OCI-LY3 (cell line): ENCODE measurements at regions not wholly inside any gene's neighbourhood (a gene's known extent, or its start where the extent isn't known, plus 50 kb on each side); places are given as distances from the start of the nearest gene placed in this dataset.
A peak's percentile ranks its signal among the peaks of the same experiment; 100 is the strongest.

Experiments
- H2AFZ ChIP-seq: fragments of 200-600, 300-600 bp; shearing (Covaris generic); 2 replicates; pipeline ENCODE4 v1.6.0; 2014; ENCODE audit warnings: antibody characterized with exemption, low read depth, low read length
- H3K27ac ChIP-seq: fragments of 200-600, 300-600 bp; sonication (generic); 2 replicates; pipeline ENCODE4 v1.5.1; 2014; ENCODE audit warnings: mild to moderate bottlenecking, low read length, moderate library complexity, mixed read lengths
- H3K27me3 ChIP-seq: fragments of 200-600, 300-600 bp; sonication (generic); 2 replicates; pipeline ENCODE4 v1.6.1; 2014; ENCODE audit warnings: low read depth, low read length, mixed read lengths
- H3K36me3 ChIP-seq: fragments of 200-600, 300-600 bp; sonication (generic); replicated peaks from 2 replicates; pipeline ENCODE3; 2014; ENCODE audit warnings: low read depth, low read length, mixed read lengths
- H3K4me1 ChIP-seq: fragments of 300-600, 200-600 bp; sonication (generic); 2 replicates; pipeline ENCODE4 v1.6.1; 2014; ENCODE audit warnings: low read length, mixed read lengths
- H3K4me2 ChIP-seq: fragments of 200-600, 300-600 bp; sonication (generic); 2 replicates; pipeline ENCODE4 v1.6.1; 2014; ENCODE audit warnings: low read length, mixed read lengths
- H3K4me3 ChIP-seq: fragments of 300-600, 200-600 bp; sonication (generic); 2 replicates; pipeline ENCODE4 v1.5.1; 2014; ENCODE audit warnings: antibody characterized with exemption, mild to moderate bottlenecking, low read length, moderate library complexity
- H3K79me2 ChIP-seq: fragments of 300-600, 200-600 bp; shearing (Covaris generic); 2 replicates; pipeline ENCODE4 v1.6.1; 2014; ENCODE audit warnings: mild to moderate bottlenecking, low read length, mixed read lengths
- H3K9ac ChIP-seq: fragments of 300-600, 200-600 bp; shearing (Covaris generic); 2 replicates; pipeline ENCODE4 v1.6.0; 2014; ENCODE audit warnings: mild to moderate bottlenecking, low read length, moderate library complexity
- H3K9me3 ChIP-seq: fragments of 200-600, 300-600 bp; shearing (Covaris generic); 2 replicates; pipeline ENCODE4 v1.6.1; 2014; ENCODE audit warnings: low read length, mixed read lengths; ENCODE audit not compliant: insufficient read depth
- H4K20me1 ChIP-seq: fragments of 200-600, 300-600 bp; sonication (generic); 2 replicates; pipeline ENCODE4 v1.6.1; 2016; ENCODE audit warnings: low read length, mixed read lengths; ENCODE audit not compliant: insufficient read depth
- EZH2phosphoT487 ChIP-seq: fragments of 200-600 bp; shearing (Covaris generic); IDR thresholded peaks from 2 replicates; pipeline ENCODE4 v1.6.1; 2018; ENCODE audit warnings: antibody characterized with exemption, mixed run types, low read depth
- TF ChIP-seq, protein P1 (sequence below): fragments of 200-600, 300-600 bp; sonication (generic); IDR thresholded peaks from 2 replicates; pipeline ENCODE4 v1.5.1; 2014; ENCODE audit warnings: antibody characterized with exemption, low read length, low read depth

DNA sequence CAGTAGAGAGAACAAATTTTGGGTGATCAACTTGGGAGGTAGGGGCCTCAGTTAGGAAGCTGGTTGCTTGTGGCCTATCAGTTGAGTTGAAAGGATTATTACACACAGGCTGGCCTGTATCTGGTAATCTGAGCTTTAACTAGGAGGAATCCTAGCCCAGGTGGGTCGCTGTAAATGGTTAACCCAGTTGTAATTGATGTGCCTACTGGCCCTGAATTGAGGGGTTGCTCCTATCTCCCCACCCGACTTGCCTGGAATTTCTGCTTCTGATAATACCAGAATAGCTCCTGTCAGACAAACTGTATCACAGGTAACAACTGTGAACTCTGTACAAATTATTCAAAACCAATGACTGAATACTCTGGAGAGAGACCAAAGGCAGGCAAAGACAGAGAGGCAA is 210.4 kb upstream of the RUNX1 start:
- H3K4me3 ChIP-seq: no peak overlapping the region
- H3K36me3 ChIP-seq: peaks cover 7% of the 10 kb centered on the region
- no peak overlapping the region for H3K27ac ChIP-seq
- H3K79me2 ChIP-seq: no peaks in the 10 kb centered on the region
- peaks cover 17% of the 10 kb centered on the region for H3K4me1 ChIP-seq
- peaks cover 8% of the 10 kb centered on the region; the same call in 1 of the 2 replicates for H3K9me3 ChIP-seq
- H3K27me3 ChIP-seq: no peaks in the 10 kb centered on the region
- TF ChIP-seq EZH2phosphoT487: no peak
- TF ChIP-seq, protein P1, sequence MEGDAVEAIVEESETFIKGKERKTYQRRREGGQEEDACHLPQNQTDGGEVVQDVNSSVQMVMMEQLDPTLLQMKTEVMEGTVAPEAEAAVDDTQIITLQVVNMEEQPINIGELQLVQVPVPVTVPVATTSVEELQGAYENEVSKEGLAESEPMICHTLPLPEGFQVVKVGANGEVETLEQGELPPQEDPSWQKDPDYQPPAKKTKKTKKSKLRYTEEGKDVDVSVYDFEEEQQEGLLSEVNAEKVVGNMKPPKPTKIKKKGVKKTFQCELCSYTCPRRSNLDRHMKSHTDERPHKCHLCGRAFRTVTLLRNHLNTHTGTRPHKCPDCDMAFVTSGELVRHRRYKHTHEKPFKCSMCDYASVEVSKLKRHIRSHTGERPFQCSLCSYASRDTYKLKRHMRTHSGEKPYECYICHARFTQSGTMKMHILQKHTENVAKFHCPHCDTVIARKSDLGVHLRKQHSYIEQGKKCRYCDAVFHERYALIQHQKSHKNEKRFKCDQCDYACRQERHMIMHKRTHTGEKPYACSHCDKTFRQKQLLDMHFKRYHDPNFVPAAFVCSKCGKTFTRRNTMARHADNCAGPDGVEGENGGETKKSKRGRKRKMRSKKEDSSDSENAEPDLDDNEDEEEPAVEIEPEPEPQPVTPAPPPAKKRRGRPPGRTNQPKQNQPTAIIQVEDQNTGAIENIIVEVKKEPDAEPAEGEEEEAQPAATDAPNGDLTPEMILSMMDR: no peak
- no peak overlapping the region for H3K9ac ChIP-seq
- no peak overlapping the region for H3K4me2 ChIP-seq
- H2AFZ ChIP-seq: no peak overlapping the region
- H4K20me1 ChIP-seq: no peaks in the 10 kb centered on the region

DNA sequence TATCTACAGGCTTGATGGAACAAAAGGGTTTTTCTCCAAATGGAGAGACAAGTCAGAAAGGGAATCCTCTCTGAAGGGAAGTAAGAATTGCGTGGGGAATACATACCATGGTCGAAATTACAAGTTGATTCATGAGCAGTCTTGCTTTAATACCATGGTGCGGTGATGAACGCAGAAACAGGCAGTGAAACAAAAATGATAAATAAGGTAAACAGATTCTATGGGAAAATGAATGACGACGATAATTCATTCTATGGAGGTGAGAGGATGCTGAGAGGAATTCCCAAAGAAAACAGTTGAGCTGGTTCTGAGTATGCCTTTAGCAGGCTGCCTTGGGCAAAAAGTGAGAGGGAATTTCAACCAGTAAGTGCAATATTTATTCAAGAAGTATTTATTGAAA is 209.4 kb upstream of the RUNX1 start:
- Histone ChIP-seq H3K79me2 (no peaks in the 10 kb centered on the region), H3K4me1 (peaks cover 19% of the 10 kb centered on the region), H2AFZ (no peak overlapping the region), H3K9me3 (peaks cover 8% of the 10 kb centered on the region; the same call in 1 of the 2 replicates), H3K36me3 (peaks cover 12% of the 10 kb centered on the region), H3K4me3 (no peak overlapping the region), H3K9ac (no peak overlapping the region), H4K20me1 (no peaks in the 10 kb centered on the region), H3K27ac (no peak overlapping the region), H3K27me3 (no peaks in the 10 kb centered on the region), H3K4me2 (no peak overlapping the region)
- no peak for TF ChIP-seq EZH2phosphoT487
- TF ChIP-seq, protein P1: no peak

GRCh38 chr21:35257413-35257812 is 208.3 kb upstream of the RUNX1 start:
- Histone ChIP-seq H3K79me2 (no peaks in the 10 kb centered on the region), H3K9me3 (peaks cover 8% of the 10 kb centered on the region; the same call in 1 of the 2 replicates), H3K36me3 (peaks cover 15% of the 10 kb centered on the region), H4K20me1 (no peaks in the 10 kb centered on the region), H3K27me3 (no peaks in the 10 kb centered on the region), H3K9ac (no peak overlapping the region), H3K27ac (0 out of 2 replicates have a peak overlapping the region, but pooled peaks have one; percentile 46), H3K4me1 (peaks cover 30% of the 10 kb centered on the region), H3K4me3 (no peak overlapping the region), H2AFZ (peak overlapping the region; percentile 96; the same call in 1 of the 2 replicates), H3K4me2 (no peak overlapping the region)
- TF ChIP-seq EZH2phosphoT487: no peak

- peaks cover 8% of the 10 kb centered on the region; the same call in 1 of the 2 replicates for H3K9me3 ChIP-seq
- peaks cover 16% of the 10 kb centered on the region for H3K36me3 ChIP-seq
- TF ChIP-seq EZH2phosphoT487: no peak
- TF ChIP-seq, protein P1: no peak
- peak overlapping the region; percentile 46 for H3K27ac ChIP-seq
- peaks cover 34% of the 10 kb centered on the region for H3K4me1 ChIP-seq
- peak overlapping the region; percentile 43 for H3K4me3 ChIP-seq
- H3K79me2 ChIP-seq: no peaks in the 10 kb centered on the region
- H4K20me1 ChIP-seq: no peaks in the 10 kb centered on the region
- H2AFZ ChIP-seq: peak overlapping the region; percentile 96
- H3K27me3 ChIP-seq: no peaks in the 10 kb centered on the region
- H3K9ac ChIP-seq: peak overlapping the region; percentile 30; the same call in 1 of the 2 replicates
- H3K4me2 ChIP-seq: peak overlapping the region; percentile 60
Observed at GRCh38 chr21:35256468-35256988, 207.4 kb upstream of the RUNX1 start.
